ENCODE measurements at regions not wholly inside any gene's neighbourhood (a gene's known extent, or its start where the extent isn't known, plus 50 kb on each side); places are given as distances from the start of the nearest gene placed in this dataset.

DNA sequence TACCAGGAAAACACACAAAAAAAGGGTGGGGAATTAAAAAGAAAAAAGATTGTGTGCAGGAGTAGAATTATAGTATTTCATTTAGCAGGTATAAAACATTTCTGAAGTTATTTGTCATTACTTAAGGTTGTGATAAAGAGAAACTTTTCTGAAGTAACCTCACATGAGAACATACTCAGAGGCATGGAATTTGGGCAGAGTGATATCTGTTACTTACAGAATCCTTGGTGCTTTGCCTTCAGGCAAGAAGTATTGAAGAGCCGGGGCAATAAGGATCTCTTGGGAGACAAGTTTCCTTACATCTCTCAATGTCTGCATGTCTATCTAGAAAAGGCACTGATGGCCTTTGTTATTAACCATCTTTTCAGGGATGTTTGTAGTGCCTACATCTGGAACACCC is 179.7 kb upstream of the ROBO1 start:
- no peaks in the 10 kb centered on the region for H3K36me3 Mint-ChIP-seq
- DNase-seq, result no peak
- no peak overlapping the region for H3K27ac Mint-ChIP-seq
- H3K27me3 Mint-ChIP-seq, result peaks cover 2% of the 10 kb centered on the region
- H3K4me3 Mint-ChIP-seq, result no peak overlapping the region
- no peak for ATAC-seq (ENCODE audit: low read depth)
- POLR2A ChIA-PET, result no interaction called here
- H3K9me3 Mint-ChIP-seq, result peaks cover 3% of the 10 kb centered on the region
- no peaks in the 10 kb centered on the region for H3K4me1 Mint-ChIP-seq

DNA sequence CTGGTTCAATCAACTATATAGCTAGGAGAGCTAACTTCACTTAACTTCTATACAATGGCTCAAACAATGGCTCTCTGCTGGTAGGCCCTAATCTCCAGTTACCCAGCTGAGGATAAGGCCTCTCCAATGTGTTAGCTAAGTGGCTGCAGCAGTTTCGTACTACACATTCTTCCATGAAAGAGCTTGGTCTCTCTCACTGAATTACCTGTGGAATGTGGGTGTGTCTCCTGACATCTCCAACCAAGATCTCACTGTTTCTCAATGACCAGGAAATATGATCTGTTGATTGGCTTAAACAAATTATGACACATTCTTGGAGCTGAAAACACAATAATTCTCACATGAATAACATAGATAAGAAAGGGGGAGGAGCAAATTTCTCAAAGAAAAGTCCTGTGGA is 169.8 kb upstream of the ROBO1 start:
- Mint-ChIP-seq H3K4me3 (no peak overlapping the region), H3K36me3 (no peaks in the 10 kb centered on the region), H3K4me1 (no peaks in the 10 kb centered on the region), H3K27ac (no peak overlapping the region), H3K9me3 (peaks cover 2% of the 10 kb centered on the region), H3K27me3 (no peaks in the 10 kb centered on the region)
- no peak for ATAC-seq (ENCODE audit: low read depth)
- no peak for DNase-seq
- POLR2A ChIA-PET, result no interaction called here

DNA sequence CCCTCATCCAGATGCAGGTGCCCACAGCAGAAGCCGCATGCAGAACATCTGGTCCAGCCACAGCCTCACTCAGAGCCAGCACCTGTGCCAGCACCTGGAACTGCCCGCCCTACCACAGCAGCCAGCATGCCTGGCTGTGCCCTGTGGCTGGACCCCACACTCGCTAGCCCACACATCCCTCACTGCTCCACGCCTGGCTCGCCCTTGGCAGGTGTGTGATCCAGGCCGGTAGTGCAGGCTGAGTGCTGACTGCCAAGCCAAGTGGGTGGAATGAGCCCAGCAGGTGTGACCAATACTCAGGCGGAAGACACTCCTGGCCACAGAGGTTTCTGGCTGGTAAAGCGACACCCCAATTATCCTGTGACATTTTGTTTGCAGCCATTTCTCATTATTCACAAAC is 162.4 kb upstream of the ROBO1 start:
- Mint-ChIP-seq H3K27me3 (no peaks in the 10 kb centered on the region), H3K4me3 (no peak overlapping the region), H3K4me1 (no peaks in the 10 kb centered on the region), H3K27ac (no peak overlapping the region), H3K9me3 (no peaks in the 10 kb centered on the region), H3K36me3 (no peaks in the 10 kb centered on the region)
- DNase-seq, result no peak
- ATAC-seq (ENCODE audit: low read depth), result no peak
- POLR2A ChIA-PET, result no interaction called here

DNA sequence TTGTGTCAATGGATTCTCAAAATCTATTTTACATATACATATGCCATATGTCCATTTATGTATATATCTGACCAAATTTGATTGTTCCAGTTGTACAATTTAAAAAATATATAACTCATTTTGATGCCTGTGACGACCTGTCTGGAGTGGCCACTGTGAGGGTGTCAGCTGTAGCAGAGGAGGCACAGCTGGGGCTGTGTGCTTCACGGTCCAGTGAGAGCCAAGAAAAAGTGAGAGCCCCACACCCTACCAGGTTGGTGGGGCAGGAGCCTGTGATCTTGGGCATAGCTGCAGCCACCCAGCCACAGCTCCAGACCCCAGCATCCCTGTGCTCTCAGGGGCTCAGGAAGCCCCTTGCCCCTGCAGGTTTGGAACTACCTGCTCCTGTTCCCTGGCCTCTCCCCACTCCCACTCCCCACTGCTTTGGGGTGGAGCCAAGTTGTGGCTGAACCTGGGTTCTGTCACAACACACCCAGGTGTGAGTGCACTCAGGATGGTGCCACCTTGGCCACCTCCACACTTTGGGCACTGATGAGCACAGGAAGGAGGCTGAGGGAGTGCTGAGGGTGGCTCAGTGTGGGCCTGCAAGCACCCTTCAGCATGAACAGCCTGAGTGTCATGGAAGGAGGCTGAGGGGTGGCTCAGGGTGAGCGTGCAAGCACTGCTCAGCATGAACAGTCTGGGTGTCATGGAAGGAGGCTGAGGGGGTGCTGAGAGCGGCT is 161.1 kb upstream of the ROBO1 start:
- H3K9me3 Mint-ChIP-seq, result no peaks in the 10 kb centered on the region
- ATAC-seq (ENCODE audit: low read depth), result no peak
- no peaks in the 10 kb centered on the region for H3K4me1 Mint-ChIP-seq
- no peaks in the 10 kb centered on the region for H3K27me3 Mint-ChIP-seq
- H3K36me3 Mint-ChIP-seq, result no peaks in the 10 kb centered on the region
- DNase-seq, result no peak
- POLR2A ChIA-PET, result no interaction called here
- no peak overlapping the region for H3K4me3 Mint-ChIP-seq
- H3K27ac Mint-ChIP-seq, result no peak overlapping the region

DNA sequence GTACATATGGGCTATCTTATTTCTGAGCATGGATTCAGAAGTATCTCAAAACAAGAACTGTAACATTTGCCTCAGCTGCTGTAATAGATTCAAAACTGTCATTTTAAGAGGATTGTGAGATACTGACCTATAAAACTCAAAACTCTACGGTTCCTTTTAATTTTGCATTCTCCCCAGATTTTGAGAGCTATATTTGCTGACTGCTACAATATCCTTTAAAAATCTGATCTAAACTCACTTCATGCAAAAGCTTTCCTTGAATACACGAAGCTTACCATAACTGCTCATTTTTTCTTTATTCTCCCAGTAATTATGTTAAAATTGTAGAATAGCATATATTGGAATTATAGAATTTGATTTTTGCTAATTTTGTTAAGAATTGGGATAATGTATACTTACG is 158.7 kb upstream of the ROBO1 start:
- POLR2A ChIA-PET, result no interaction called here
- Mint-ChIP-seq H3K9me3 (no peaks in the 10 kb centered on the region), H3K36me3 (no peaks in the 10 kb centered on the region), H3K27ac (no peak overlapping the region), H3K4me1 (no peaks in the 10 kb centered on the region), H3K4me3 (no peak overlapping the region), H3K27me3 (no peaks in the 10 kb centered on the region)
- no peak for ATAC-seq (ENCODE audit: low read depth)
- DNase-seq, result no peak

DNA sequence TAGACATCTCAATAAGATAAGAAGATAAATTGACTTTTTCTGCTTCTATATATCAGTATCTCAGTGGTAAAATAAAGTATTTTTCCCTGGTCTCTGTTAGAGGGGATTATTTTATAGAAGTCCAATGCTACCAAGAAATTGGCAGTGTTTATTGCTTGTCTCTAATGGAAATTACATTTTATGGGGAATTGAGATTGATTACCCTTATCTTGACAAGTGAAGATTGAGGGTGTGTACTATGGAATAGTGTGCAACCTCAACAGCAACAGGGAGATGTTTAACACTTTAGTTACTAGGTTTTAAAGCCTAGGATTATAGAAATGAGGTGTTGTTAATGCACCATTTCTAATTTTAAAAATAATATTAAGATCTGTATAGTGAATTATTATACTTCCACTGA is 154.8 kb upstream of the ROBO1 start:
- POLR2A ChIA-PET, result no interaction called here
- no peak for DNase-seq
- no peaks in the 10 kb centered on the region for H3K36me3 Mint-ChIP-seq
- H3K9me3 Mint-ChIP-seq, result no peaks in the 10 kb centered on the region
- no peak for ATAC-seq (ENCODE audit: low read depth)
- no peaks in the 10 kb centered on the region for H3K27me3 Mint-ChIP-seq
- no peak overlapping the region for H3K27ac Mint-ChIP-seq
- no peaks in the 10 kb centered on the region for H3K4me1 Mint-ChIP-seq
- H3K4me3 Mint-ChIP-seq, result no peak overlapping the region

DNA sequence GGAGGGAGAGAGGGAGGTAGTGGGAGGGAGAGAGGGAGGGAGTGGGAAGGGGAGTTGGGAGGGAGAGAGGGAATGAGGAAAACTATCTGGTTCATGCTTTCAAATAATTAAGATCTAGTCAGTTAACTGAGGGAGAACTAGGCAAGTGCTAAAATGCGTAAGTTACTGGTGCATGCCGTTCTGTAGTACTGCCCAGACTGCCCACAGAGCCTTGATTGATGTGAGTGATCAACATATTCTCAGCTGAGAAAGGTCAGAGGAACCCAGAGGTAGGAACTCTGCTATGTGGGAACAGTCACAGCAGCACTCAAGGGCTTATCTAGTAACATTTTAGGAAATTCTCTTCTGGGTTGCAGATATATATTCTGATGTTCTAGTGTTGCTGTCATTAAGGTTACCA is 149.8 kb upstream of the ROBO1 start:
- POLR2A ChIA-PET, result no interaction called here
- no peaks in the 10 kb centered on the region for H3K4me1 Mint-ChIP-seq
- no peak overlapping the region for H3K27ac Mint-ChIP-seq
- H3K9me3 Mint-ChIP-seq, result no peaks in the 10 kb centered on the region
- H3K27me3 Mint-ChIP-seq, result no peaks in the 10 kb centered on the region
- no peak overlapping the region for H3K4me3 Mint-ChIP-seq
- H3K36me3 Mint-ChIP-seq, result no peaks in the 10 kb centered on the region
- DNase-seq (no peak), ATAC-seq (ENCODE audit: low read depth) (no peak)

DNA sequence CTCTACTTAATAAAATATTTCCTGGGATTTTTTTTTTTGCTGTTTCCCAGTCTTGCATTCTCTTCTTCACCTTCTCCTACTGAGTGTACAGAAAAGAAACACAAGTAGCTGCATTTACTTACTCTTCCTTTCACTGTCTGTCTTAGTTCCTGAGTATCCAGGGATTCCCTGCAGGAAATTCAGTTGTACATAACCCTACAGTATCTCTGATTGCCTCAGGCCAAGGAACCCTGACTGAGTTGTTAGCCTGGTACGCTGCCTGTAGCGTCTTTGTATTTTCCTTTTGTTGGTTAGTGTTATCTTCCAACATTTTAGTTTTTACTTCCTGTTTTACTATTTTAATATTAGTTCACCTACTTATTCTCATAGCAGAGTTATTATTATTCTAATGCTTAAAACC is 142.5 kb upstream of the ROBO1 start:
- Mint-ChIP-seq H3K27me3 (no peaks in the 10 kb centered on the region), H3K27ac (no peak overlapping the region), H3K4me3 (no peak overlapping the region), H3K9me3 (peaks cover under 1% of the 10 kb centered on the region), H3K4me1 (no peaks in the 10 kb centered on the region), H3K36me3 (no peaks in the 10 kb centered on the region)
- POLR2A ChIA-PET, result no interaction called here
- DNase-seq (no peak), ATAC-seq (ENCODE audit: low read depth) (no peak)

DNA sequence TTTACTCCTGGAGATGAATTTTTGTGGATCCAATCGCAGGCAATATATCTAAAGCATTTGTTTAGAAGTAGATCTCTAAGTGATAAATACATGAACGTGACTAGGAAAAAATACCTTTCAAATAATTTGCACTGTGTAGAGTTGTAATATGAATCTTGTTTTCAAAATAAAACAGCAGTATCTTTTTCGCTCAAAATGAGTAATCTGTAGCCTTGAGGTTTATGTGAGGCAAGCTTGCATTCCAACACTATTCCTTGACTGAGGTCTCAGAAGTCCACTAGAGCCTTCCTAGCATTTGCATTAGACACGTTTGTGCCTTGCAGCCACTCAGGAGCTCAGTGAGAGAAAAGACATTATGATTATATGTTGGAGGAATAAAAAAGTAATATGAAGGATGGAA is 138.3 kb upstream of the ROBO1 start:
- no peak for DNase-seq
- Mint-ChIP-seq H3K27me3 (no peaks in the 10 kb centered on the region), H3K36me3 (no peaks in the 10 kb centered on the region), H3K4me3 (no peak overlapping the region), H3K4me1 (no peaks in the 10 kb centered on the region), H3K9me3 (peaks cover 3% of the 10 kb centered on the region), H3K27ac (no peak overlapping the region)
- ATAC-seq (ENCODE audit: low read depth), result no peak
- POLR2A ChIA-PET, result no interaction called here

DNA sequence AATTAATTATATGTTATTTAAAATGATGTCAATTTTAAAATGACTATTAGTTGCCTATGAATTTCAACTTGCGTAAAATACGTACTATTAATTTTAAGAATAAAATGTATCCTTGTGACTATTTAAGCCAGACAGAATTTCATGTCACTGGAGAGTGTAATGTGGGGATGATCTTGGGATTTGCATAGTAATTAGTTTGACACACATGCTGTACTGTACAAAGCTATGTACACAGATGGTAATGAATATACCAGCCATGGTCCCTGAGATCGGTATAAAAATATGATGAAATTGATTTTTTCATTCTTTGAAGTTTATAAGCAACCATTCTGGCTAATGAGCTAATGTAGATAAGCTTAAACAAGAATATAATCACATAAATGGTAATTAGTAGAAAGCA is 134.4 kb upstream of the ROBO1 start:
- Mint-ChIP-seq H3K9me3 (peaks cover 5% of the 10 kb centered on the region), H3K36me3 (no peaks in the 10 kb centered on the region), H3K4me3 (no peak overlapping the region), H3K27ac (no peak overlapping the region), H3K4me1 (no peaks in the 10 kb centered on the region), H3K27me3 (no peaks in the 10 kb centered on the region)
- DNase-seq, result no peak
- POLR2A ChIA-PET, result no interaction called here
- no peak for ATAC-seq (ENCODE audit: low read depth)

DNA sequence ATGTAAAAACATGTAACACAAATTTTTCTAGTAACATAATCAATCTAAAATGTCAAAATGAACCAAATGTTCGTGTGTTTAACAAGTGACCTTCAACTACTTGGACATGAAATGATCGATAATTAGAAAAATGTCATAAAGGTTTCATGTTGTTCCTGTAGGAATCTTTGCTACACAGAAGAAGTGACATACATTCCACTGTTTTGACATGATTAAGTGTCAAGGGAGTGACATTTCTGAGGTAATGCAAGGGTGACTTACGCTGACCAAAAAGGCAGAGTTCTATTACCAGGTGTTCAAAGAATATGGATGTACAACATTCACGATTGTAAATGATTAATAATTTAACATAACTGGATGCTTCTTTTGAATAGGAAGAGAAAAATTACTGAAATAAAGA is 131.1 kb upstream of the ROBO1 start:
- Mint-ChIP-seq H3K36me3 (no peaks in the 10 kb centered on the region), H3K27ac (no peak overlapping the region), H3K4me3 (no peak overlapping the region), H3K4me1 (no peaks in the 10 kb centered on the region), H3K27me3 (no peaks in the 10 kb centered on the region), H3K9me3 (peaks cover 2% of the 10 kb centered on the region)
- POLR2A ChIA-PET, result no interaction called here
- ATAC-seq (ENCODE audit: low read depth) (no peak), DNase-seq (no peak)

DNA sequence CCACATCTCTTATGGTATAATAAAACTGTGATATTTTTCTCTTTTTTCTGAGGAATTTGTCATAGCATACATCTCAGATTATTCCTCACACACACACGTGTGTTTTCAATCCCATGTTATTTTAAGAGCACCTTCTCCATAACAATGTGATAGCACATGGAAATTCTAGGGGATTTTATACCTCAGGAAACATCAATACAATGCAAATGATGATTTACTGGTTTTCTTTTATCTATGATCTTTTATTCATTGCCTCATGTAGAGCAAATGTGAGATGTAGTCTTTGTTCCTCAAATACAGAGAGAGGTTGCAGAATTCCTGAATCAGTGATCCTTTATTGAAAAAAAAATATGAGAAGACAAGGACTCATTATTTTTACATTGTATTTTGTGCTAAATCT is 128.3 kb upstream of the ROBO1 start:
- POLR2A ChIA-PET, result no interaction called here
- peaks cover 2% of the 10 kb centered on the region for H3K9me3 Mint-ChIP-seq
- H3K4me3 Mint-ChIP-seq, result no peak overlapping the region
- H3K36me3 Mint-ChIP-seq, result no peaks in the 10 kb centered on the region
- H3K27ac Mint-ChIP-seq, result no peak overlapping the region
- ATAC-seq (ENCODE audit: low read depth), result no peak
- no peaks in the 10 kb centered on the region for H3K27me3 Mint-ChIP-seq
- no peaks in the 10 kb centered on the region for H3K4me1 Mint-ChIP-seq
- DNase-seq, result no peak

DNA sequence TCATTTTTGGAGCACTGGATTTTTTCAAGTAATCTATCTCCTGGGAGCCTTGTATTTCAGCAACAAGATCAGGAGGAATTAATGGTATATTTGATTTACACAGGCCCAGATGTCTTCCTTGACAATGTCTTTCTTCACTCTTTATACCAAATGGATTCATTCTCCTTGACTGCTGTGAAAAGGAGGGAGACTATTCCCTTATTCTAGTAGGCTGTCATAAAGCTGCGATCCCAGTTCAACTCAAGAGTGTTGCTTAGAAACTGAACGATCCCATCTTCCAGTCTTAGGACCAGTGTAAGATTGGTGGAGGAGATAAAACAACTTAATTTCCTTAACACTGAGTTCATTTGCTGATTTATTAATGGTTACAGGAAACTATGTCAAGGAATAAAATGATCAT is 119.4 kb upstream of the ROBO1 start:
- H3K36me3 Mint-ChIP-seq, result no peaks in the 10 kb centered on the region
- POLR2A ChIA-PET, result no interaction called here
- no peaks in the 10 kb centered on the region for H3K4me1 Mint-ChIP-seq
- H3K27ac Mint-ChIP-seq, result no peak overlapping the region
- H3K27me3 Mint-ChIP-seq, result no peaks in the 10 kb centered on the region
- DNase-seq (no peak), ATAC-seq (ENCODE audit: low read depth) (no peak)
- no peak overlapping the region for H3K4me3 Mint-ChIP-seq
- peaks cover 2% of the 10 kb centered on the region for H3K9me3 Mint-ChIP-seq

DNA sequence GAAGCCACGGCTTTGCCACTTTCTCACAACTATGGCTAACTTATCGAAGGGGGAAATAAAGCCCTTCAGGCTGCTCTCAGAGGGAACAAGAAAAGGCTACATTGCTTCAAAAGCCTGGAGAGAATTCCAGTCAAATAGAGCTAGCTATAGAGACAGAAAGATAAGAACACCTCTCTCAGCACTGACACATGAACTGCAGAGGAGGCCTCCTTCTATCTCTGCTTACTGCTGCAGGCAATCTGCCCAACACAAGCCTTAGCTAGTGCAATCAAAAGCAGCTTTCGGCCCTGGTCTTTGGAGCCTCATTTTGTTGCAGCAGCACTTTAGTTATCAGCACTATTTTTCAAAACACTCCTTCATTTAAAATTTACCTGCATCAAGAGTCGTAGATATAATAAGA is 118.4 kb upstream of the ROBO1 start:
- H3K9me3 Mint-ChIP-seq, result peaks cover 2% of the 10 kb centered on the region
- no peaks in the 10 kb centered on the region for H3K36me3 Mint-ChIP-seq

DNA sequence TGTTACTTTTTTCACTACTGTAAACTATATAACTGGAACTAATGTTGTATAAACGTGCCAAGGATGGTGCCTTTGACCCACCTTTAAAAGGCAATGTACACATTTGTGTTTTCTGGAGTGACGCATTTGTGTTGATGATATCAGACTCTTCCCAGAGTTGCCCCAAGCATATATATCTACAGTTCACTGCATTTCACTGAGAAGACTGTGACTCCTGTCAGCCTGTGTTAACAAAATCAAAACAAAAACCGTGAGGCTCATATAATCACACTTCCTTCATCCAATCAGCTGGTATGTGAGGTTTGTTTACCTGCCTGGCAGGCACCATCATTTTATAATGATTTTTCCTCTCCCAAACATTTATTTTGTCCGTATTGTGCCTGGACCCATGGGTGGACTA is 117.6 kb upstream of the ROBO1 start:
- DNase-seq (no peak), ATAC-seq (ENCODE audit: low read depth) (no peak)
- Mint-ChIP-seq H3K36me3 (no peaks in the 10 kb centered on the region), H3K27me3 (no peaks in the 10 kb centered on the region), H3K27ac (no peak overlapping the region), H3K4me1 (no peaks in the 10 kb centered on the region), H3K9me3 (peaks cover 2% of the 10 kb centered on the region), H3K4me3 (no peak overlapping the region)
- POLR2A ChIA-PET, result no interaction called here

More for the DNA sequence above, 118.4 kb upstream of the ROBO1 start:
- no peak for ATAC-seq (ENCODE audit: low read depth)
- Mint-ChIP-seq H3K4me3 (no peak overlapping the region), H3K27me3 (no peaks in the 10 kb centered on the region), H3K4me1 (no peaks in the 10 kb centered on the region), H3K27ac (no peak overlapping the region)
- POLR2A ChIA-PET, result no interaction called here
- DNase-seq, result no peak
